Bronchial epithelial cell (primary cell): ENCODE measurements at regions not wholly inside any gene's neighbourhood (a gene's known extent, or its start where the extent isn't known, plus 50 kb on each side); places are given as distances from the start of the nearest gene placed in this dataset.
A peak's percentile ranks its signal among the peaks of the same experiment; 100 is the strongest.

Source experiments
- DNase-seq: peaks from one replicate; pipeline ENCODE4 v3.0.0-alpha.2; 2010; ENCODE audit warnings: low read depth
- FAIRE-seq: peaks from 2 replicates; lab custom pipeline; 2011; peaks lifted over from hg19 to GRCh38; lab: Jason Lieb, UNC
- H3K27me3 ChIP-seq: 2 replicates; pipeline ENCODE4 v1.5.1; 2011; ENCODE audit warnings: low read length; ENCODE audit not compliant: control insufficient read depth, insufficient read depth
- H3K36me3 ChIP-seq: 2 replicates; pipeline ENCODE4 v1.5.1; 2011; ENCODE audit warnings: low read length; ENCODE audit not compliant: control insufficient read depth, insufficient read depth
- H3K4me3 ChIP-seq: 2 replicates; pipeline ENCODE4 v1.5.1; 2011; ENCODE audit warnings: mild to moderate bottlenecking, low read depth, low read length, control low read depth
- TF ChIP-seq, protein P1 (sequence below): IDR thresholded peaks from 2 replicates; pipeline ENCODE4 v1.5.1; 2011; ENCODE audit warnings: mild to moderate bottlenecking, moderate library complexity, low read length, control low read depth, inconsistent platforms; ENCODE audit not compliant: insufficient read depth, severe bottlenecking

GRCh38 chr4:81732980-81733379, 261.3 kb upstream of the RASGEF1B start:
- no peak for FAIRE-seq
- Histone ChIP-seq H3K27me3 (no peaks in the 10 kb centered on the region), H3K36me3 (no peaks in the 10 kb centered on the region), H3K4me3 (no peak overlapping the region)
- TF ChIP-seq, protein P1, sequence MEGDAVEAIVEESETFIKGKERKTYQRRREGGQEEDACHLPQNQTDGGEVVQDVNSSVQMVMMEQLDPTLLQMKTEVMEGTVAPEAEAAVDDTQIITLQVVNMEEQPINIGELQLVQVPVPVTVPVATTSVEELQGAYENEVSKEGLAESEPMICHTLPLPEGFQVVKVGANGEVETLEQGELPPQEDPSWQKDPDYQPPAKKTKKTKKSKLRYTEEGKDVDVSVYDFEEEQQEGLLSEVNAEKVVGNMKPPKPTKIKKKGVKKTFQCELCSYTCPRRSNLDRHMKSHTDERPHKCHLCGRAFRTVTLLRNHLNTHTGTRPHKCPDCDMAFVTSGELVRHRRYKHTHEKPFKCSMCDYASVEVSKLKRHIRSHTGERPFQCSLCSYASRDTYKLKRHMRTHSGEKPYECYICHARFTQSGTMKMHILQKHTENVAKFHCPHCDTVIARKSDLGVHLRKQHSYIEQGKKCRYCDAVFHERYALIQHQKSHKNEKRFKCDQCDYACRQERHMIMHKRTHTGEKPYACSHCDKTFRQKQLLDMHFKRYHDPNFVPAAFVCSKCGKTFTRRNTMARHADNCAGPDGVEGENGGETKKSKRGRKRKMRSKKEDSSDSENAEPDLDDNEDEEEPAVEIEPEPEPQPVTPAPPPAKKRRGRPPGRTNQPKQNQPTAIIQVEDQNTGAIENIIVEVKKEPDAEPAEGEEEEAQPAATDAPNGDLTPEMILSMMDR, result no peak
- DNase-seq, result no peak

GRCh38 chr4:81724925-81725329, 253.2 kb upstream of the RASGEF1B start:
- no peak overlapping the region for H3K4me3 ChIP-seq
- no peaks in the 10 kb centered on the region for H3K36me3 ChIP-seq
- TF ChIP-seq, protein P1, result no peak
- no peak for FAIRE-seq
- peaks cover 4% of the 10 kb centered on the region for H3K27me3 ChIP-seq
- peak; percentile 39 for DNase-seq

GRCh38 chr4:81723927-81724587, 252.3 kb upstream of the RASGEF1B start:
- peak; percentile 21 for DNase-seq
- Histone ChIP-seq H3K27me3 (peaks cover 4% of the 10 kb centered on the region), H3K4me3 (no peak overlapping the region), H3K36me3 (no peaks in the 10 kb centered on the region)
- no peak for FAIRE-seq
- TF ChIP-seq, protein P1, result no peak

- FAIRE-seq, result no peak
- TF ChIP-seq, protein P1, result no peak
- Histone ChIP-seq H3K4me3 (no peak overlapping the region), H3K36me3 (no peaks in the 10 kb centered on the region), H3K27me3 (peaks cover 4% of the 10 kb centered on the region)
- DNase-seq, result no peak
Observed at GRCh38 chr4:81723019-81723884, 251.5 kb upstream of the RASGEF1B start.

DNA sequence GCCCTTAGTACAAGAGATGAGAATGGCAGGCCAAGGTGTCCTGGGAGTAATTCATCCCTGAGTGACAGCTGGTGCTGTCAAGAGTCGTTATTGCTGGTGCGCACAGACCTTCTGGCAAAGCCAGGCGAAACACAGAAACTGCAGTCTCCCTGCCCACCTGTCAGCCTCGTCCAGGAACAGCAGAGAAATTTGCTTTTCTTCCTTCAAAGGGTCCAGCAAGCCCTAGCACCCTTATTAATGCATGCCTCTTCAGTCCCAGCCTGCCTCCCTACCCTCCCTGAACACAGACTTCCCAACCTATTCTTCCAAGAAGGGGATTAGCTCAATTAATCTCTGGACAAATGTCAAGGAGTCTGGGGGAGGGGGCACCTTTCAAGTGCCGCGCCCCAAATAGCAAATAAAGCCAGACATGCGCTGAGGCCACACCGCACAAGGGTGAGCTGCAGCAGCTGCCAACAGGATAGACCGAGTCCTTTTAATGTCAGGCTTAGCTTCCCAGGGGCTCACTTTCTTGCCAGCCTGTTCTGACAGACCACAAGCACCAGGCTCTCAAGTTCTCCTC, 250.7 kb upstream of the RASGEF1B start:
- H3K4me3 ChIP-seq, result no peak overlapping the region
- no peak for FAIRE-seq
- no peaks in the 10 kb centered on the region for H3K36me3 ChIP-seq
- no peak for DNase-seq
- H3K27me3 ChIP-seq, result peaks cover 4% of the 10 kb centered on the region
- TF ChIP-seq, protein P1, result no peak
